HG02588 (cell line): ENCODE measurements at regions not wholly inside any gene's neighbourhood (a gene's known extent, or its start where the extent isn't known, plus 50 kb on each side); places are given as distances from the start of the nearest gene placed in this dataset.
"Not testable (repeated sequence)": the region's sequence is repeated elsewhere in the genome, so short reads cannot be mapped to it uniquely, and the experiment has no call there.

Experiments used
- ATAC-seq: cut with Tn5 transposase; IDR thresholded peaks from one replicate; pipeline ENCODE4 v1.9.1; 2021; ENCODE audit warnings: mild to moderate bottlenecking, moderate library complexity; ENCODE audit not compliant: unreplicated experiment

- no peak for ATAC-seq
Measured at GRCh38 chr11:24108609-24109008, 388.2 kb upstream of the LUZP2 start.

DNA sequence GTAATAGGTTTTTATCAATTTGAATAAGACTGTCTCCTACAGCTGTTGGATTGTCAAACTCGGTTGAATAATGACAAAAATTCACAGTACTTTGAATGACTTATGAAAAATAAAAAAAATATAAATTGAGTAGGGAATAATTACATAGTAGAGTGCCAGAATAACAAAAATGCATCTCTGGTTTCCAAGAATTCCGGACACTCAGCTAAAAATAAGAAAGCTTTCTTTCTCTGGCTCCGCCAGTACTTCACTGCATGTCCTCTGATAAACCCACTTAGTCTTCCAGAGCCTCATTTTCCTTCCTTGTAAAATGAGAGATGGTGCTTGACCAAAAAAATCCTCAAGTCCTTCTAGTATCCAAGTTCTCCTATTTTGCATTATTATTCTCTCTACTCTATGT lies 374.6 kb upstream of the LUZP2 start:
- no peak for ATAC-seq

- ATAC-seq, result no peak
Measured at GRCh38 chr11:24124876-24125275, 372.0 kb upstream of the LUZP2 start.

DNA sequence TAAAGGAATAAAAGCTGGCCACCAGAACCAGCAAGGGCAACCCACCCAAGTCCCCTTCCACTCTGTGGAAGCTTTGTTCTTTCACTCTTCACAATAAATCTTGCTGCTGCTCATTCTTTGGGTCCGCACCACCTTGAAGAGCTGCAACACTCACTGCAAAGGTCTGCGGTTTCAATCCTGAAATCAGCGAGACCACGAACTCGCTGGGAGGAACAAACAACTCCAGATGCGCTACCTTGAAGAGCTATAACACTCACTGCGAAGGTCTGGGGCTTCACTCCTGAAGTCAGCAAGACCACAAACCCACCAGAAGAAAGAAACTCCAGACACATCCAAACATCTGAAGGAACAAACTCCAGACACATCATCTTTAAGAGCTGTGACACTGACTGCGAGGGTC lies 365.2 kb upstream of the LUZP2 start:
- no peak for ATAC-seq

DNA sequence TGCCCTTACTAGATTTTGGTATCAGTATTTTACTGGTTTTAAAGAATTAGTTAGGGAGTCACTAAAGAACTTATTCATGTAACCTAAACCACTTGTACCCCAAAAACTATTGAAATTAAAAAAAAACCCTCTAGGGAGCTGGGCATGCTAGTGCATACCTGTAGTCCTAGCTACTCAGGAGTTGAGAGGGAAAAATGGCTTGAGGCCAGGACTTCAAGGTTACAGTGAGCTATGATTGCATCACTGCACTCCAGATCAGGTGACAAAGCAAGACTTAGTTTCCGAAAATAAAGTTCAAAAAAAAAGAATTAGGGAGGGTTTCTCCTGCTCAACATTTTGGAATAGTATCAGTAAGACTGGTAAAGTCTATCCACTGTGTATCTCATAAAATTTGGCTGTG lies 364.4 kb upstream of the LUZP2 start:
- no peak for ATAC-seq

DNA sequence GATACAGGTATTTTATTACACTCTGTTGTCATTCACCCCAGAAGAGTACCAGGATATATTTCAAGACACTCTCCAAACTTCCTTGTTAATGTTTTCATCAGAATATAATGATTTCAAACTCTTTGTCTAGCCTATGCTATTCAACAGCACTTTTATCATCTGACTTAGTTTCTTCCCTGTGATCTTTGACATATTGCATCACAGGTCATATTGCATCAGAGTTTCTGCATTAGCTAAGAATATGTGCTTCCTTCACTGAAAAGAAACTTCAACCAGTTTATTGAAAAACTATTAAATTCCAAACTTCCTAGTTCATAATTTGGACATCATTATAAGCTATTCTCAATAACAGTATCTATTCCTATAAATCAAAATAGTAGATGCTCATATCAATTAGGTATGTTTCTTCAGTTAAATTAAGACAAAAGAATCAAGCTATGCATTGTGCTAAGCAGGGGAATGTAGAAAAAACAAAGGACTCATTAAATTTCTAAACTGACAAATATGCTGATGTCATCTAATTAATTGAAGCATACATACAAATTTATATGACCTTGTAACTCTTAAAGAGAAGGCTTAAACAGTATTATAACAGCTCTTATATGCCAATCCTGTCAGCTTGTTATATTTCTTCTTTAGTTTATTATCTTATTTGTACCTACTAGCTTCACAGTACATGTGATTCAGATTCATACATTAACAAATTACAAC lies 361.8 kb upstream of the LUZP2 start:
- no peak for ATAC-seq

GRCh38 chr11:24142062-24142461 lies 354.8 kb upstream of the LUZP2 start:
- ATAC-seq, result no peak

- ATAC-seq, result no peak
Measured at GRCh38 chr11:24145411-24145810, 351.4 kb upstream of the LUZP2 start.

DNA sequence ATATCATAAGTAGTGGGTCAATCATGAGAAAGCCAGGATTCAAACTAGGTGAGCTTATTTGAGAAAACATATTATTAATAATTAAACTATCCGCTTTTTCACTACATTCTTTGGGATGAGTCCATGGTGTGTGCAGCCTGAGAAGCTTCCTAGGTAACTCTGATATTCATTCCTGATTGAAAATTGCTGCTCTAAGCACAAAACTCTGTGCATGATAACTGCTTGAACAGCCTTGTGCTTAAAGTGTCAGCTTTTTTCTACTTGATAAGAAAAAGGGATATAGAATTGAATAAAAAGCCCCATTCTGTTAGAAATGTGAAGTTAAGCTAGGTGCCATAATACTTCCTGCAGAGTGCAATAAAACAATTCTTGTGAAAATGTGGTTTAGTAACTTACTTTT lies 343.5 kb upstream of the LUZP2 start:
- ATAC-seq, result no peak

DNA sequence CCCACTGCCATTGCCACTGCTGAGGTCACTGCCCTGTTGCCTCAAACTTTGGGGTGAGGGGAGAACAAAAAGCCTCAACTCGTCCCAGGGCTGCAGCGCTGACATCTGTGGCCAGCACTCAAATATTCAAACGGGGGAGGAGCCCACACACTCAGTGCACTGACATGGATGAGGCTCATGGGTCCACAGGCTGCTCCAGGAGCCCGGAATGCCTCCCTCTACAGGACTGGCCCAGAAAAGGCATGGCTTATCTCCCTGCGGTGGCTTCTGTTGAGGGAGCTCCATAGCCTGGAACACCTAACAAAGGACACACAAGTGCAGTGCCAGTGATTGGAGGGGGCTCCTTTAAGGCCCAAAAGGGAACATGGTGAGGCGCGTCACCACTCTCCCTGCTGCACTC lies 341.1 kb upstream of the LUZP2 start:
- ATAC-seq, result no peak

- no peak for ATAC-seq
Measured at GRCh38 chr11:24157316-24157715, 339.5 kb upstream of the LUZP2 start.

GRCh38 chr11:24161587-24161986 lies 335.3 kb upstream of the LUZP2 start:
- ATAC-seq, result no peak

DNA sequence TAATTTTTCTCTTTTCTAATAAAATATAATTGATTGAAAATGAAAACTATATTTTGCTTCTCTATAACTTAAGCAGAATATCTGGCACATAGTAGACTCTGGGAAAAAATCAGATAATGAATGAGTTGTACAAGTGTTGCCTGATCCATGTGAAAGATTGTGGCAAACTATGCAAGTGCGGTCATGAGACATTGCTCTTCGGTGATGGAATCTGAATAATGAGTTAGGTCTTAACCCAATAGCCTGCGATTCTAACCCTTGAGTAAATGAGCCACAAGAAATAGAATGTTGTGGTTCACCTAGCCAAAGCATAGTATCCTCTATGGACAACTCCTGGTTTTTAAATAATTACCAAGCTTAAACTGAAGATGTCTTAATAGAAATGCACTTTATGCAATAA lies 333.7 kb upstream of the LUZP2 start:
- no peak for ATAC-seq

GRCh38 chr11:24163841-24164240 lies 333.0 kb upstream of the LUZP2 start:
- ATAC-seq, result no peak

DNA sequence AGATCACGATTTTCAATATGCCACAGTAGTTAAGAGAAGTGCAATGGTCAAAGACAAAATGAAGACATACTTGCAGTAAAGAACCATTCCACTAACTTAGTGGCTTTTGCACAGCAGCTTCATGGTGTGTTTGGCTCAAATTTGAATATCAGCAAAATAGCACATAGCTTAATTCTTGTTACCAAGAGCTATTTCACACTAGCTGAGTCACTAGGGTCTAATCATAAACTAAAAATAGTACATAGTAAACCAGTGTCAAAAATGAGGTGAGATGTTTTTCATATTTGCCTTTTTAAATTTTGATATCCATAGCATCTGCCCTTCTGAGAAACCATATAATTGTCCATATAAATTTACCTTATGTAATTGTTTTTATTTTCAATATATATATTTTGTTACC lies 325.0 kb upstream of the LUZP2 start:
- ATAC-seq, result no peak

GRCh38 chr11:24181395-24182047 lies 315.3 kb upstream of the LUZP2 start:
- ATAC-seq, result no peak

GRCh38 chr11:24185535-24185934 lies 311.3 kb upstream of the LUZP2 start:
- not testable (repeated sequence) for ATAC-seq

- no peak for ATAC-seq
Measured at GRCh38 chr11:24196733-24197132, 300.1 kb upstream of the LUZP2 start.

DNA sequence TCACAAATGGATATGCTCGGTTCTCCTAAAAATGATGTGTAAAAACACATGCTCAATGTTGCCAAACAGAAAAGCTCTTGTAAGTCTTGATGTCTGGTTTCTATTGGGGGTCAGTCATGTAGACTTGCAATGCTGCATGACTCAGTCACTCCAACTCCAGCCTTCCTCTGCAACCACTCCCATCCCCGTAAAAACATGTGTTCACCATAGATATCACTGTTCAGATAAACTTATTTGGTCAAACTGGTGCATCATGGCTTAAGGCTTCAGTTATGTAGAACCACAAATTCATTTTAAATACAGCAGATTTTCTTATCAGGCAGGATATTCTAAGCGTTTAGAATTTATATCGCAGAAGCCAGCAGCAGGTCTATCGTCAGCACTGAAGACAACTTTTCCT lies 298.4 kb upstream of the LUZP2 start:
- no peak for ATAC-seq

DNA sequence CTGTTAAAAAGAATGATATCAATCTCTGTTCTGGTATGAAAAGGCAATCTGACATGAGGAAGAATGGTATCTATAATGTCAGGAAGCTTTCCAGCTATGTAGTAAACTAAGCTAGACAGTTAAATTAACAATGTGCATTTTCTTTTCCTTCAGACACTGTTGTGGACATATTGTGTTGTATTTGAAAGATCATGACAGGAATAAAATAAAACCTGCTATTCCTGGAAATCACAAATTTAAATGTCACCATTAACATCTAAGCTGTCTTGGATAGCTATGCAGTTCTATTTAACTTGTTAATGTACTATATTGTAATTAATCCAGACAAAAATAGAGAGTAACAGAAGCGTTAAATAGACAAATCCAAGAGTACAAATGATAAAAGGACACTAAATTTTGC lies 297.4 kb upstream of the LUZP2 start:
- no peak for ATAC-seq

DNA sequence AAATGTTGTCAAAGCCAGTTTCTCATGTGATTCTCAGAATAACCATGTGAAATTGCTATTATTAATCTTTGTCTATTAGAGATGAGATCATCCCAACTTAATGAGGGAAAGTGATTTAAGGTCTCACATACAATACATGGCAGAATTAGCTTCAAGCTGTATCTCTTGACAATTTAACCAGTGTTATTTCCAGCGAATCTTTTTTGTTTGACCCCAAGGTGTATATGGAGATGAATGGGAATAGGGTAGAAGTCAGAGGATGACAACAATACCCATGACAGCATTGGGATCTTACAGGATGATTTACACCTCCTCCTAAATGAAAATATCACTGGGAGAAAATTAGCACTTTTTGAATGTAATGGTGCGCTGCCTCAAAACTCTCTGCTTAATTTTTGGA lies 290.8 kb upstream of the LUZP2 start:
- no peak for ATAC-seq

GRCh38 chr11:24206511-24206910 lies 290.3 kb upstream of the LUZP2 start:
- no peak for ATAC-seq

- ATAC-seq, result no peak
Measured at GRCh38 chr11:24216488-24216887, 280.4 kb upstream of the LUZP2 start.
